HK-2 (cell line): ENCODE measurements at regions not wholly inside any gene's neighbourhood (a gene's known extent, or its start where the extent isn't known, plus 50 kb on each side); places are given as distances from the start of the nearest gene placed in this dataset.

Experiments
- DNase-seq: peaks from one replicate; pipeline ENCODE4 v3.0.0-alpha.2; 2018; ENCODE audit not compliant: unreplicated experiment

DNA sequence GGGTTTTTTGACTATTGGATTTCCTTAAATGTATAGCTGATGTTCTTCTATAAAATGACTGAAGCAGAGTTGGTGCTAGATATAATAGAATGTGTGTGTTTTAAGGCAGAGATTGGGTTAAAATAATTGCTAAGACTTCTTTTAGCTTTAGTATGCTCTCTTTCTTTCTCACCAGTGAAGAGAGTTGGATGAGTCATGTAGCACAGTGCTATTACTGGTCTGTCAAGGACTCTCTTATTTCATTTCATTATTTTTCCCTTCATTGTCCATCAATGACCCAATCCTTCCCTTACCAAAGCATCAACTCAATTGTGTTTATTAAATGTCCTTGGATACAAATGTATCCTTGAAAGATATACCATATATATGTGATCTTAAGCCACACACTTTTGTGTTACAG is 268.9 kb downstream of the IRS2 start:
- DNase-seq = no peak

GRCh38 chr13:109516186-109516585 is 270.2 kb downstream of the IRS2 start:
- no peak for DNase-seq

DNA sequence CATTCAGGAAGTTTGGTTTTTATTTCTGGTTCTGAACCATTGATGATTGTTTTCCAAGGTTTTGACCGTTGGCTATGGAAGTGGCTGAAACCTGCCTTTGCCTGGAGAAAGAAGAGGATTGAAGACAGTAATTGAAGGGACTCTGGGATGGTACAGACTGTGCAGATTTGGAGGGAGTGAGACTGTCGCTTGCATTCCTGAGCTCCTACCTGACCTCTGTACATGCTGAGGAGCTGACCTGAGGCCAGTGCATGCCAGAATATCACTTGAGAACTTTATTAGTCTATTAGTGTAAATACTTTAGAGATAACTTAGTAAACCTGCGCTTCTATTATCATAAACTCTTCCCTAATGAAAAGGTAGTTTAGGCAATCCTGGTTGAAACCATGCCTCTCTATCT is 276.4 kb downstream of the IRS2 start:
- no peak for DNase-seq

DNA sequence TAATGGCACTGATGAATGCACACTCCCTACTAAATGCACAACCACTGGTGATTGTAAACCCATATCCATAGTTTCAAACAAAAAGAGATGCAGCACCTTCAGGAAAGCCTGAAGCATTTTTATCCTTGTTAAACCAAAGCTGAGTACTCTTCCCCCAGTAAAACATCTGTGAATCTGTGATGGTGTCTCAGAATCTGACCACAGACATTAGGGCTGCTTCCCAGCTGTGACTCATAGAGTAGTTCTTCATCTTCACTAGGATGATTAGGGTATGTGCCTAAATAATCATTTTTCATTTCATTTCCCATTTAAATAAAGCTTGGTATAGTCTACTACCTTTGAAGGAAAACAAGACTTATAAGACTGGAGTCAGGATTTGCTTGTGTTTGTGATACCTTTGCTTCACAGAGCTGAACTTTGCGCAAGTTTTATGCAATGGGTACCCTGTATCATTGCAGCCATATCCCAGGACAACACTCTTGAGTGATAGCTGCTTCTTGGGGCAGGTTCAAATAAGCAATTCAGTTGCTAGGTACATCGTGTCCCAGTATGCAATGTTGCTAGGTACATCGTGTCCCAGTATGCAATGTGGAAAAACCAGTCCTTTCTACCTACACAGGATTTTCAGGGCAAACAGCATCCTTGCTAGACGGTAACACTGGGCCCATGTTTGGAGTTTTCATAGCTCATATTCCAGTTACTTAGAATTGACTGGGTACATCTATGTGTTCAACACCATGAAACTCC is 277.1 kb downstream of the IRS2 start:
- DNase-seq = no peak

DNA sequence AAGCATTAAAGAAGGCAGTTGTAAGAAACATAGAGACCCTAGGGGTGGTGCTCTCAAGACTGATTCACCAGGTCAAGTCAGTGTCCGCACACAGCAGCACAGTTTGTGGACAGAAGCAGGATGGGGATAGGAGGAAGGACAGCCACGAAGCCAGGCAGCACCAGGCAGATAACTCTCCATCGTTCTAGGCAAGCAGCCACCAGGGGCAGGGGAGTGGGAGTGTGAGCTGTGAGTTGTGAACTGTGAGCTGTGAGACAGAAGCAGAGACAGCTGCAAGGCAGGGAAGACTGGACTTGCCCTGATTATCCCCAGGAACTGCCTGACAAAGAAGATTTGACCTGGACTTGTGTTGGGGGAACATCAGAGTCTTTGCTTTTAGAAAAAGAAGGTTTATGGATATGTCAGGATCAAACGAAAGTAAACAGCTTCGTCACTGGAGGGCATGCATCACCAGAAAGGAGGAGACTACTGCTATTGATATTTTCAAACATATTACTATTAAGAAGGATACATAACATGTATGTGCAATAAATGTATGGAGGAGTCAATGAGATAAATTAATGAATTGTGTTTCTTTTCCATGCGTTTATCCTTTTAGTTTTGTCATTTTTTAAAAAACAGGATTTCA is 286.1 kb downstream of the IRS2 start:
- no peak for DNase-seq

DNA sequence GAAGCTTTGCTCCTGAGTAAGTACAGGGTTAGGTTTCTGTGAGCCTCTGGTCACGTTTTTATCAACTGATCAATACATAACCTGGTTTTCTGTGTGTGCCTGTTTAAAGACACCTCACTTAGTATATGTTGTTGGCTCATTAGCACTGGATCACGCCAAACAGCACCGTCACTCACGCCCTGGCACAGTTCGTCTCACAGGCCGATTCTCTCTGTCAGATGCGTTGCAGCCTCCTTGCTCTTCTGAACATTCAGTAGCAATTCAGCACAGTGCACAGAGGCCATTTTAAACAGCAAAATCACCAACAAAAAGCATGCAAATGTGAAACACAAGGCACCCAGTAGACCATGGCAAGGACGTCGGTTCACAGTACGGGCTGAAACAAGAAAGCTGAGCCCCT is 288.5 kb downstream of the IRS2 start:
- DNase-seq = no peak

DNA sequence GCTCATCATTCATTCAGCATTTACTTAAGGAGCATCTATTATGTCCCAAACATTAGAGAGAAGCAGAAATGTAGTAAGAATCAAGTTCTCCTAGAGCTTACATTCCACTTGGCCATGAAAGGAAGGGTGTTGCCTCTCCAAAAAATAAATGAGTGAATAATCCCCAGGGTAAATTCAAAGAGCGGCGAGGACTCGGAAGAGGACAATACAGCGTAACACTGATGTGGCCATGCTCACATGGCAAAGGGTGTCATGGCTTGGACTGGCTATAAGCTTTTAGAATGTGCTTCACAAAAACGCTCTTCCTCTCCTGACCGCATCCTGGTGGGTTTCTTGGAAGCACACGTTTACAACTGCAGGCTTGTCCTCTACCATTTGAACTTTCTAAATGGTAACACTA is 290.2 kb downstream of the IRS2 start:
- no peak for DNase-seq

DNA sequence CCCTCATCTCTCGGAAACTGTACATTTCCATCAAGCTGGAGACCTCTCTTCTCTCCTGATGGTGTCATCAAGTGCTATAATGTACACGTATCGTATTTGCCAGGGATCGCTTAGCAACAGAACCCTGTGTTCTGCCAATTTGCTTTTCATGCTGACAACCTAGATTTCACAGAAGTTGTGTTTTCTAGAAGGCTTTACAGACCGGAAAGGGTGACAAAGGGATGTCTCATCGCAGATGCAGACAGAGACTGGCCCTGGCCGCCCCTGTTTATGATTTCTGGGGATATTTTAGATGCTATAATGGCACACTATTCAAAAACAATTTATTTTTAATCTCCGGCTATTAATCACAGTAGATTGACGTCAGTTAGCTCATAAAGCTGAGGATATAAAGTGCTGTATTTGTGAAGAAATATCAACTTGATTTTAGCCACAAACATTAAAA is 291.4 kb downstream of the IRS2 start:
- no peak for DNase-seq

- no peak for DNase-seq
Measured at GRCh38 chr13:109485136-109485794, 301.1 kb downstream of the IRS2 start.

GRCh38 chr13:109483284-109483683 is 303.1 kb downstream of the IRS2 start:
- no peak for DNase-seq

- DNase-seq = no peak
Measured at GRCh38 chr13:109481040-109481439, 305.3 kb downstream of the IRS2 start.

- no peak for DNase-seq
Measured at GRCh38 chr13:109480011-109480955, 306.1 kb downstream of the IRS2 start.

- no peak for DNase-seq
Measured at GRCh38 chr13:109479534-109479933, 306.8 kb downstream of the IRS2 start.

GRCh38 chr13:109476001-109476400 is 310.4 kb downstream of the IRS2 start:
- DNase-seq = no peak

DNA sequence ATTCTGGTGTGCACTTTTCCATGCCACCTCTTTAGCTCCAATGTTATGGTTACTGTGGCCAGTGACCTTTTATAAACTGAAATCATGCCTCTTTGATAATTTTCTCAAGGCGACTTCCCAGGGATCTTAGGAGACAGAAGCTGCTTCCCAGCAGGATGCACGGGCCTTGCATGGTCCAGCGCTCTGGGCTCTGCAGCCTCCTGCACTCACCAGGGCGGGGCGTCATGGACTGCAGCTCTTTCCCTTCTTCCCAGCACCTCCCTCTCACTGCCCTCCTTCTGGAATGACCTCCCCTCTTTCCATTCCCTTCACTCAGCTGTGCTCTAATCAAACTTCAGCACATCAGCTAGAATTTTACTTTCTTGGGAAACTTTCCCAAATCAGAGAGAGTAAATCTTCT is 318.3 kb downstream of the IRS2 start:
- no peak for DNase-seq

GRCh38 chr13:109465148-109465547 is 321.2 kb downstream of the IRS2 start:
- no peak for DNase-seq

GRCh38 chr13:109454167-109454917 is 332.0 kb downstream of the IRS2 start:
- no peak for DNase-seq

DNA sequence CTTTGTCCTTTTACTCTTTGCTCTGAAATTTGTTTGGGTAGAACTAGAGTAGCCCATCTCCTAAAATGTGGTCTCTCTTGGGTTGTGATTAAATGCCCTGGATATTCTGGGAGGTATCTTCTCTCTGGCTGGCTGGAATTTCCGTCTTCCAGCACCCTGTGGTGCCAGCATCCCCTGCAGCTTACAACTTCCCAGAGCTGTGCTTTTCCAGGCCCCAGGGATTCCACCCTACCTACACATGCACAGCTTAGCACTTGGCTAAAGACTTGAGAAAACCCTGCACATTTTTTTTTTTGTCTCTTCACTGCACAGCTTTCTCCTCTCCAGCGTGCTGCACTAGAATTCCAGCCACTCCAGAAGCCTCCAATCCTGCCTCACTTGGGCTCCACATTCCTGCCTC is 334.7 kb downstream of the IRS2 start:
- no peak for DNase-seq

- no peak for DNase-seq
Measured at GRCh38 chr13:109448629-109449028, 337.8 kb downstream of the IRS2 start.

DNA sequence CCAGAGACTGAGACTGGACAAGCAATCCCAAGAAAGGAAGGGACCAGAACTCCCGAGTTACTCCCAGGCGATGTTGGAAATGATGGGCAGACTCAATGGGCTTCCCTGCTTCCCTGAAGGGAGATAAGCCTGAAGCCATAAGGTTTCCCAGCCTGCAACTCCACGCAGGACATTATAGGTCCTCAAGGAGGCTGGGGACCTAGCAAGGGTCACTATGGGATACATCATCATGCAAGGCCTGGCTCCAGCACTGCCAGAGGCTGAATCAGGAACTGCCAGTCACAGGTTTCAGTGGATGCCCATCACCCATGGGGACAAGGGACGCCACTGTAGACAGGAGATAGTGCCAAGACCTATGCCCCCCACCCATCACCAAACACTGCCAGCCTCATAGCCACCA is 338.7 kb downstream of the IRS2 start:
- no peak for DNase-seq

DNA sequence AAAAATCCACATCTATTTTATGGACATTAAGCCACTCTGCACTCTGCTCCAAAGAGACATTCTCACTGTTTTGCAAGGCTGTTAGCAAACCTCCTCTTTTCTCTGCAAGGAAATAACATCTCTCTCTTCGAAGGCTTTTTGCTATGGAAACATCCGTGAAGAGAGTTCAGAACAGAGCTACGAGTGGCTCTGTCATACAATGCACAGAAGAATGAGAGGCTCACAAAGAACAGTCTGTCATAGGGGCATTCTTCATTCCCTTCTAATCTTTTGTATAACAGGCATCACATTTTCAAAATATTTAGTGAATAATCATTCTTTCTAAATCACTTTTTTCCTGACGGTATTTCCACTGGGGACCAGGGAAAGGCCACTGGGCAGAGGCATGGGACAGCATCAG is 346.1 kb downstream of the IRS2 start:
- DNase-seq = no peak
